ENCODE measurements at regions not wholly inside any gene's neighbourhood (a gene's known extent, or its start where the extent isn't known, plus 50 kb on each side); places are given as distances from the start of the nearest gene placed in this dataset.

GRCh38 chr18:27520401-27520800, 335.3 kb upstream of the CHST9 start:
- no peak for TF ChIP-seq CTCF (IDR thresholded peaks at IDR 0.05)
- no peak for TF ChIP-seq POLR2AphosphoS5 (IDR thresholded peaks at IDR 0.05)
- TF ChIP-seq EP300 (IDR thresholded peaks at IDR 0.05) = no peak
- TF ChIP-seq POLR2A (IDR thresholded peaks at IDR 0.05) = no peak
